ENCODE measurements at regions not wholly inside any gene's neighbourhood (a gene's known extent, or its start where the extent isn't known, plus 50 kb on each side); places are given as distances from the start of the nearest gene placed in this dataset.

- peak; percentile 77 for DNase-seq
Observed at GRCh38 chr10:117424883-117425649, 49.8 kb upstream of the PDZD8 start.
